ENCODE measurements at regions not wholly inside any gene's neighbourhood (a gene's known extent, or its start where the extent isn't known, plus 50 kb on each side); places are given as distances from the start of the nearest gene placed in this dataset.

DNA sequence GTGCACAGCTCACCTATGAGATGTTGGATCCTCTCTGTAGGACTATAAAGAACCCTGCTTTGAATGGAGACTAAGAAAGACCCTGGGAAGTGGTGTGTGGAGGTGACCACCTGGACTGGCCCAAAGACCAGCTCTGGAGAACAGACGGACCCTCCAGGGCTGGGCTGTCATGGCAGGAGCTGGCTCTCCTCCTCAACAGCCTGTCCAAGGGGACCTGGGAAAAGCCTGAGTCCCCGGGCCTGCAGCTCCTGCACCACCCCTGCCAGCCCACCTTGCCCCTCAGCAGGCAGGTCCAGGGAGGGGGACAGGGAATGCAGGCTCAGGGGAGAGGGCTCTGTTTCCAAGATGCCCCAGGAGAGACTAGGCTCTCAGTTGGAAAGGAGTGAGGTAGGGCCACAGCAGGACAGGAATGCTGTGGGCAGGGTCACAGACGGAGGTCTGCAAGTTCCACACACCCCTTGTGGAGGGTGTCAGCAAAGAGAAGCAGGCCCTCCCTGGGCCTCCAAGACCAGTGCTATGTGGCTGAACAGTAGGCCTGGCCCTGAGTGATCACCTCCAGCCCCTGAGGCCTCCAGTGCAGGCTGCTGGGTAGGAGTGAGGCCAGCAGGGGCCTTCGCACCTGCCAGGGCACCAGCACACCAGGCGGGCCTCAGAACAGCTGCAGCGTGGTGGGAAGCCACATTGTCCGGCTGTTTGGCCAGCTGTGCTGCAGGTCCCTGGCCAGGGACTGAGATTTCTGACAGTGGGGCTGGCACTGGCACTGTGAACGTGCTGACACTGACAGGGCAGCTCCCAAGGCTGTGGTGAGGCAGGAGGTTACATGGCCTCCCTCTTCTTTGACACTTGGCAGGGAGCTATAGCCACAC lies 86.4 kb upstream of the OTOS start:
- no peak for DNase-seq (ENCODE audit: low spot score)

DNA sequence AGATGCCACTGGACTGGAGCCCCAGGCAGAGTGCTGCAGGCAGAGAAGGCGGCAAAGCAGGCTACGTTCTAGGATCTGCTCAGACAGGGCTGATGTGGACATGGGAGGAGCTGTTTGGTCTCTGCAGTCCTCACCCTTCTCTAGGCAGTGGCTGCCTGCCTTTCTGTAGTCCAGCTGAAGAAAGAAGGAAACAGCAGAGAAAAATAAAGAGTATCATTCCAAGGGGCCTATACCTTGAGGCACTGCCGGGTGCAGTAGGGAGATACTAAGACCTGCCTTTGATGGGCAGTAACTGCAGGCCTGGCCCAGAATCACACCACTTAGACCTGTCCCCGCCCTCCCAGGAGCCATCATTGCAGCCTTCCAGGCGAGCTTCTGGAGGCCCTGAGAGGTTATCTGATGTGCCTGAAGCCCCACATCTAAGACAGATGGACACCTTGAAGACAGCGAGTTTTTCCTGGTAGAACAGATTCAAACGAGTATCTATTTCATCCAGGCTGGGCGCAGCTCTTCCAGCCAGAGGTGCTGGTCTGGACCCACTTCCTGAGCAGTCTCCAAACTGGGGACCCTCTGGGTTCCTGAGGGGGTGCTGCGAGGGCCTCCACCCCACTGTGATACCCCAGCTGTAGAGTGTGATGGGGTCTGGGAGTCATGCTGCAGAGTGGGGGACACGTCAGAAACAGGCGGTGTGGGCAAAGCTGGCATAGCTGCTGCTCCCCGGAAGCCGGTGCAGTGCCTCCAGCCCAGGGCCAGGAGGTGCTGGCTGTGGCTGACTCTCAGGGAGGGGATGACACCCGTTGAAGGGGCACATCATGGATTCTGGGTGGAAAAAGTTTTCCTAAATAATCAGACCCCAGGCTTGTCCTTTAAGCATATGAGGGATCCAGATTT lies 87.3 kb upstream of the OTOS start:
- no peak for DNase-seq (ENCODE audit: low spot score)

DNA sequence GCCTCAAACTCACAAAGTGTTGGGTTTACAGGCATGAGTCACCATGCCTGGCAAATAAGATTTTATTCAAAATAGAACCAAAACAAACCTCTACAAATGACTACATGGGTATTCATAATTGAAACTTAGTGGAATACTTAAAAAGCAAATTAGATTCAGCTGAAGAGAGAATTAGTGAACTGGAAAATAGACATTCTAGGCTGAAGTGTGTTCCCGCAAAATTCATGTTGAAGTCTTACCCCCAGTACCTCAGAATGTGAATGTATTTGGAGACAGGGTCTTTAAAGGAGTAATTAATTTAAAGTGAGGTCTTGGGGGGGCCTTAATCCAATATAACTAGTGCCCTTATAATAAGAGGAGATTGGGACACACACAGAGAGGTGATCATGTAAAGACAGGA lies 88.5 kb upstream of the OTOS start:
- DNase-seq (ENCODE audit: low spot score): no peak

DNA sequence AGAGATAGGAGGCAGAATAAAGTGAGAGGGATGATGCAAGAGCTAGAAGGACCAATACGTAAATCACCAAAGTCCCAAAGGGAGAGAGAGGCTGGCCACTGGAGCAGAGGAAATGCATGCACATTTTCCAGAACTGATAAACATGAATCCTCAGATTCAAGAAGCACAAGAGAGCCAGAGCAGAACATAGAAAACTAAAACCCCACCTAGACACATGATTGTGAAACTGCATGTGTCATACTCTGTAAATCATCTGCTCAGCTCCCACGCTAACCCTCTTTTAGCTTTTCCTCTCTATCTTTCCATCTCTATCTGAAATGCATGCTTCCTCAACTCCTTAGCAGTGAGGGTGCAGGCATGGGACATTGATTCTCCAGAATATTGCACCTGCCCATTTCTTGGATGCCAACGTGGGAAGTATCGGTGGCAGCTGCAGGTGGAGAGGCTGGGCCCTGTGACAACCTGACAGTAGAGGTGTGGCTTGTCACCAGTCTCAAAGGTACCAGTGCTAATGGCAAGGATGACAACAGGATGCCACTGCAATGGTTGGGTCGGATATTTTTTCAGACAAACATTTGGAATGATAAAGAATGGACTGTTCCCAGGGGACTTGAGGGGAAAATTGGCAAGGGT lies 89.3 kb upstream of the OTOS start:
- DNase-seq (ENCODE audit: low spot score): no peak

DNA sequence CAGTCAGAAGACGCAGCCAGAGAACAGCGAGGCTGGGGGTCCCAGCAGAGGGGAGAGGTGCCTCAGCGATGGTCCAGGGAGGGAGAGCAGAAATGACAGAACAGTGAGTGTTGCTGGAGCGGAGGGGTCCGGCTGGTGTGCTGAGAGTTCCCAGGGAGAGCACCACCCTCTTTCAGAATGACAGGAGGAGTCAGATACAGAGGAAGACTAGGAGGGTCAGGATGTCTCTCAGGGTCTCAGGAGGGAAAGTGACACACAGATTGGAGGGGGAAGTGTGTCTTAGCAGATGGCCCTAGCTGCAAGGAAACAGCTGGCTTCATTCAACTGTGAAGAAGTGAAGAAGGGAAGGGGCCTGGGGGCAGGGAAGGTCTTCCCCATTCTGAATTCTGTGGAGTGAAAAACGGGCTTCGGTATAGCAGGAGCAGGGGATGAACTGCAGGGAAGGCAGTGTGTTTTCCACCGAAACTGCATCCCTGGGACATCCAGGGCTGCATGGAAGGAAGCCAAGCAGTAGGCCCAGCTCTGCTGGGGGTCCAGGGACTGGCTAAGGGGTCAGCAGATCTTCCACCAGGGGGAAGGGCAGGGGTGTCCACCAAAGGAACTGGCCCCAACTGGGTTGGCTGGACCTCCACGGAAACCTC lies 90.0 kb upstream of the OTOS start:
- DNase-seq (ENCODE audit: low spot score): no peak

DNA sequence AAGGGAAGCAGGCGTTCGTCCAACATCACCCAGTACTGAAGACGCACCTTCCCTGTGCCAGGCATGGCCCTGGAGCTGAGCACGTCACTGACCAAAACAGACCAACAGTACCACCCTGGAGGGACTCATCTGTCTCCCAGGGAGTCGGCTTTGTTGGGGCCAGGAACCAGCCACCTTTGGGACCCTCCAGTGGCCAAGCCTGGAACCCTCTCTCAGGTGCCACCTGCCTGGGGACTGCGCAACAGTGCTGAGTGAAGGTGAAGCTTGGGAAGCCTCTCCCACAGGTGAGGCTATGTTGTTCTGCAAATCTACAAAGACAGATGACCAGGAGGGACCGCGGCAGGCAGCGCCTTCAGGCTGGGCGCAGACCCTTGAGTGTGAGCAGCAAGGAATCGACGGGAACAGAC lies 91.4 kb upstream of the OTOS start:
- DNase-seq (ENCODE audit: low spot score): no peak

DNA sequence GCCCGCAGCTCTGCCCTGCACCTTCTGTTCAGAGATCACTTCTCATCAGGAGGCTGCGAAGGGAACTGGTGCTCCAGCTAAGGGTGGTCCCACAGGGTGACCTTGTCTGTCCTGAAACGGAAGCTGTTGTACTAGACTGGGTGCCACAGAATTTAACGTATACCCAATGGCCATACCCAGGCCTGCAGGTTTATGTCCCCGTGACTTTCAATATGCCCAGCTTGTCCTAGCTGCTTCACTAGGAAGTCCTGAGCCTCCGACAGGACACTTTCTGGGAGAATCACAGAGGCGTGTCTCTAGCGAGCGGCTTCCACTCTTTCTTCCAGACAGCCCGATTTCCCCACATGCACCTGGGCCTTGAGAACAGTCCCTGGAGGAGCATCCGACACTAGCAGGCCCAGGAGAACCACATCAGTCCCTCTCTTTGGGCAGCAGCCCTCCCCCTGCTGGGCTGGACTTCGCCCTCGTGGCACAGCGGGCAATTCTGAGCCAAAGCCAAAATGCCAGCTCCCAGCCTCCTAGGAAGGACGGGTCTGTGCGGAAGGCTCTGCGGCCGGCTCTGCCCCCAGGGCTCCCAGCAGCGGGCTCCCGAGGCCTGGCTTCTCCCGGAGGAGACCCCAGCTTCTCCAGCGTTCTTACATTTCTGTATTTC lies 91.9 kb upstream of the OTOS start:
- no peak for DNase-seq (ENCODE audit: low spot score)

DNA sequence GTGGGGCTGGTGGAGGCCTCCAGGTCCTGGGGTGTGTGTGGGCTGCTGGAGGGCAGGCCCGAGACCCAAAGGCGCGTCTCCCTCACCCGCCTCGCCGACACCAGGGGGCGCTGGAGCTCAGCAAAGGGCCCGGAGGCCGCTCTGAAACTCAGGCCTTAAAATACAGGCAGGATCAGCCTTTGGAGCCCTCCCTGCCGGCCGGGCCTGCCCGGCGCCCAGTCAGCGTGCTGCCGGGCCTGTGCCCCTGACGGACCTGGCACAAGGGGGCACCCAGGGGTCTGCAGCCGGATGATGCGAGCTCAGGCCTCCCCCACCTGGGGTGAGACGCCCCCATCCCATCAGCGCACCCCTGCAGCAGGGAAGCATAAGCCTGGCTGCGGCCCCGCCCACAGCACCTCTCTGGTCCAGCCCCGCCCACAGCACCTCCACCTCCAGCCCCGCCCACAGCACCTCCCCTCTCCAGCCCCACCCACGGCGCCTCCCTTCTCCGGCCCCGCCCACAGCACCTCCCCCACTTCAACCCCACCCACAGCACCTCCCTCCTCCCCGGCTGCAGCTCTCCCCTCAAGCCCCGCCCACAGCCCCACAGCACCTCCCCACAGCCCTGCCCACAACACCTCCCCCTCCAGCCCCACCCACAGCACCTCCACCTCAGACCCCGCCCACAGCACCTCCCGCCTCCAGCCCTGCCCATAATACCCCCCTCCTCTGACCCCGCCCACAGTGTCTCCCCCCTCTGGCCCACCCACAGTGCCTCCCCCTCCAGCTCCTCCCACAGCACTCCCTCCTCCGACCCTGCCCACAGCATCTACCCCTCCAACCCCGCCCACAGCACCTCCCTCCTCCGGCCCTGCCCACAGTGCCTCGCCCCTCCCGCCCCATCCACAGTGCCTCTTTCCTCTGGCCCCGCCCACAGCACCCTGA lies 92.8 kb upstream of the OTOS start:
- peak; percentile 86 for DNase-seq (ENCODE audit: low spot score)

DNA sequence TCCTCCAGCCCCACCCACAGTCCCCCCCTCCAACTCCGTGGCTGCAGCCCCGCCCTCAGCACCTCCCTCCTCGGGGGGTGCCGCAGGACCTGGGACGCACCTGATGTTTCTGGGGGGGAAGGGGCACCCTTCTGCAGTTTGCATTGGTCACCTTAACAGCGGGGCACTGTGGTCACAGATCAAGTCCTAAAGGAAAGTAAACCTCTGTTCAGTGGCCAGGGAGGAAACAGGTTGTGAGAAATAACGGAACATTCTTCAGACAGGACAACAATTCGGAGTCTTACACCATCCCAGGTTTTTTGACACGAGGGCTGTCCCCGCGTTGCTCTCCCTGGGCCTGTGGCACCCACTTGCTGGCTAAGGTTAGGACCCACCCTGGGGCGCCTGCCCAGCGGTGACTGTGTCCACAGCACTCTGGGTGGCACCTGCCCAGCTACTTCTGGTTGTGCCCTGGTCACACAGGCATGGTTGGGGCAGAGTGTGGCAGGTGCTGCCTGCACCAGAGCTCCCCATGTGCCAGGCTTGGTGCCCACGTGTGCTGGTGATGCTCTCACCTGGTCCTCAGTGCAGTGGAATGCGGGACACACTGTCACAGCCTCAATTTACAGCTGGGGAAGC lies 93.5 kb upstream of the OTOS start:
- no peak for DNase-seq (ENCODE audit: low spot score)

DNA sequence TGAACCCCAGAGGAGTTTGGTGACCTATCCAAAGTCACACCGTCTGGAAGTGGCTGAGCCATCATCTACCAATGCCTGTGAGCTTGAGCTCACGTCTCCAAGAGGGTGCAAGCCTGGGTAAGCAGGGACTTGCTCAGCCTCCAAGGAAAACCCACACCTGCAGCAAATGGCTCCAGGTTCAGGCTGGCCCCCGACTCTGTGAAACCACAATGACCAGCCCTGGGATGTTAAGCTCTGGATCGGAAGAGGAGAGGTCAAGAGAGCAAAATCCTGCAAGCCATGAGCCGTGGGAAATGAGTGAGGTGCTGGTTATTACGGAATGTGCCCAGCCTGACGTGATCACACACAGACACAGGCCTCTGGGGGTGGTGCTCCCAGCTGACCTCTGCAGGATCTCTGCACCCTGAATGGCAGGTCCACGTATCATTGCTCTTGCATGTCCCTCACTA lies 94.1 kb upstream of the OTOS start:
- DNase-seq (ENCODE audit: low spot score): no peak

DNA sequence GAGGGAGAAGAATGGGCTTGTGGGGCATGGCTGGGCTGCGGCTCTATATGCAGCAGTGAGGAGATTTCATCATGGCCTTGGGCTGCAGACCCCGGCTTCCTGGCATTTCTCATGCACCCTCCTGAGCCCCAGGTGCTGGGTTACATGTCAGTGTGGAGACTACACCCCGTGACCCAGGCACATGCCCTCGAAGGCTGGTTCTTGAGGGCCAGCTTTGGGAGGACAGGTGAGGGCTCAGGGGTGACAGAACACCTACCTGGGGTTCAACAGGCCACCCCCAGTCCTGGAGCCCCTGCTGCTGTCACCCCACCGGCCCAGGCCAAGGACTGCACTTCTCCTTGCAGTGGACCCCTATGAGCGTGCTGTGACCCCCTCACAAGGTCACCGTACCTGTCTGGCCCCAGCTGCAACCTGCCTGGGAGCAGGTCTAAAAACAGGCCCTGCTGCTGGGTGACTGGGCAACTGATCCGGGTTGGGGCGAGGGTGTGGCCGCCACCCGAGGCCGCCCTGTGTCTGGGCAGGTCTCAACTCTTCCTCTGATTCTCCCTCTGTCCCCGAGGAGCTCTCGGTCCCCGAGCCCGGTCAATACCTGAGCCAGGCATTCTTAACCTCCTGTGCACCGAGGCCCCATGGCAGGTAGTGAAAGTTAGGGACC lies 94.8 kb upstream of the OTOS start:
- DNase-seq (ENCODE audit: low spot score): no peak

DNA sequence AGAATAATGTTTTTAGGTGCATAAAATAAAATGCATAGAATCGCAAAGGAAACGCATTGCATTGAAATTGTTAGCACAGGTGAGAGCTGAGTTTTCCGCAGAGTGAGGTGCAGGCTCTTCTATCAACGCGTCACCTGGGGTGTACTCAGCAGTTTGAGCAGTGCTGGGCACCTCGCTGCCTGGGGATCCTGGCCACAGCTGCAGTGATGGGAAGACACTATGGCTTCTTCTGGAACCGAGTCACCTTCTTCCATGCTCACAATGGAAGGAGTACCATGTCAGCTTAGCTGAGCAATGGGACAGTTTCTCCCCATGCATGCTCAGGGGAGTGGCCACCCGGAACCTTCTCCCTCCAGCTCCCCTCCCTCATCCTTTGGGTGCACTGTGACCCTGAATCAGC lies 95.4 kb upstream of the OTOS start:
- no peak for DNase-seq (ENCODE audit: low spot score)

DNA sequence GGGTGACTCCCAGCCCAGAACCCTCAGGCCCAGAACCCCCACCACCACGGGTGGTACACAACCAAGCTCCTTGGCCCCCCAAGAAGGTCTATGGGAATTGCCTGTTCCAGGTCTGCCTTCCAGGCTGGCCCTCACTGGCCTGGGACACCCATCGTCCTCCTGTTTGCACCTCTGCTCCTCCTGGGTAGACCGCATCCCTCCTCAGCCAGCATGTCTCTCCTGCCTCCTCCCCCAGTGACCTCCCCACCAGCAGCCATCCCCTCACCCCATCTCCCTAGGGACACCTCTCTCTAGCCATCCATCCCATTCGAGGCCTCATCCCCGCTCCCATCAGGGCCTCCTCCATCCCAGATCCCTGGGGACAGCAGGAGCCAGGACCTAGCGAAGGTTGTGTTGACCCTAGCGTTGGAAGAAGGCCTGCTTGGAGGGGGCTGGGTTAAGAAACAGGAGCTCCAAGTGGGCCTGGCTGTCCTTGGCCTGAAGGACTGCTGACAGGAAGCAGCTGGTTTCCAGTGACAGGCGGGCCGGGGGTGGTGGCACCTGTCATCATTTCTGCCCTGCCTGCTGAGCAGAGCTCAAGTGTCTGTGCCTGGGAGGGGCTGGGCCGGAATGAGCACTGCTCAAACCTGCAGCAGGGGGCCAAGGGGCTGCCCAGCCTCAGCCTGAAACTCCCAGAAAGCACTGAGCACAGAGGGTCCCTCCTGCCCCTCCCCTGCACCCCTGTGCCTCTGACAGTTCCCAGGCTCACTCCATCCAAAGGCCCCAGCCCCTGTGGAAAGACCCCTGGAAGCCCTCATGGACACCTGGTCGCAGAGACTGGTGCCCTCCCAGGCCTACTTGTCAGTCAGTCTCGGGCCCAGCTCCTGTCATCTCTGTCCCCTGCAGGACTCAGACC lies 96.0 kb upstream of the OTOS start:
- peak; percentile 17 for DNase-seq (ENCODE audit: low spot score)

DNA sequence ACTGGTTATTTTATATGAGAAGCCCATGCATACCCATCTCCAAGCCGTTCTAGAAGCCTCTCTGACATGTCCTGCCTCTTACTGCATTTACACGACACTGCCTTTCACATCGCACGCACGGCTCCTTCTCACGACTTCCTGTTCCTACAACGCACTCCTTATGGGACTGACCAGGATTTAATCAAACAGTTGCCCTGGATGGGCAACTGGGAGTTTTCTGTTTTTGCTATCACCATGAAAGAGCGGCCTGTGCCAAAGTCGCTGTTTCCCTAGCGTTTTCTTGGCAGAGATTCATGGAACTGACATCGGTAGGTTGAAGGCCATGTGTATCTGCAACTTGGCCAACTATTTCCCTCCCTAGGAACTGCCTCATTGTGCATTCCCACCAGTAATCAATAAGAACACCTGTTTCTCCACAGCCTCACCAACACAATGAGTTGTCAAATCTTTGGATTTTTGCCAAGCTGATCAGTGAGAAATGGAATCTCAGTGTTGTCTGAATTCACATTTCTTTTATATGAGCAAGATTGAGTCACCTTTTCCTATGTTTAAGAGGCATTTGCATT lies 97.2 kb upstream of the OTOS start:
- DNase-seq (ENCODE audit: low spot score): no peak

DNA sequence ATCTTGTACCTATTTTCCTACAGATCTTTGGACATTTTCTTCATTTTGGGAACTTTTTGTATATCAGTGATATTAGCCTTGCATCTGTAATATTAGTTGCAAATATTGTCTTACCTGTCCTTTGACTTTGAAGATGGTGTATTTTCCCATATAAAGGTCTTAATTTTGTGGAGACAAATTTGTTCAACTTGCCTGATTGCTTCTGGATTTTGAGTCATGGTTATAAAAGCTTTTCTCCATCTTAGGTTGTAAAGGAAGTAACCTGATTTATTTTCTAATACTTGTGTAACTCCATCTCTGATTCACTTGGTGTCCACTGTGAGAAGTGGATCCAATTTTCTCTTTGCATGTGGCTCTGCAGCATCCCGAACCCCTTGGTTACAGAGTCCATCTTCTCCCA lies 97.7 kb upstream of the OTOS start:
- DNase-seq (ENCODE audit: low spot score): no peak

DNA sequence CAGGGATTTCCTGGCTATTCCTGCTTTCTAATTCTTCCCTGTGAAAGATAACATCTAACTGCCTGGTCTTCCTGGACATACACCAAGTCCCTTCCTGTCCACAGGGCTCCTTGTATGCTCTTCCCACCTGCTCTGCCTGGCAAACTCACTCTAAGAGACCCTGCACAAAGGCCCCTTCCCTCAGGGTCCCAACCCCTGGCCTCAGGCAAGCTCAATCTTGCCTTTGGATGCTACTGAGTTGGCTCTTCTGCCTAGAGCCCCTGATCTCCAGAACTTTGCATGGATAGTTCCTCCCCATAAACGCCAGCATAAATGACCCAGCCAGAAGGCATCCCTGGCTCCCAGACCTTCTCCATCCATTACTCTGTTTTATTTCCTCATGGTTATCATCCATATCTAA lies 98.3 kb upstream of the OTOS start:
- DNase-seq (ENCODE audit: low spot score): no peak

DNA sequence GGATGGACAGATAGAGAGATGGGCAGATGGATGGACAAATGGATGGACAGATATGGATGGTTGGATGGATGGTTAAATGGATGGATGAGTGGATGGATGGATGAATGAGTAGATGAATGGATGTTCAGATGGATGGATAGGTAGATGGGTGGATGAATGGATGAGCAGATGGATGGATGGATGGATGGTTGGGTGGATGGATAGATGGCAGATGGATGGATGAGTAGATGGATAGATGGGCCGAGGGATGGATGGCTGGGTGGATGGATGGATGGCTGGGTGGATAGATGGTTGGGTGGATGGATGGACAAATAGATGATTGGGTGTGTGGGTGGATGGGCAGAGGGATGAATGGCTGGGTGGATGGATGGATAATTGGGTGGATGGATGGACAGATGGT lies 98.9 kb upstream of the OTOS start:
- DNase-seq (ENCODE audit: low spot score): no peak
